HG02571 (cell line): ENCODE measurements at regions not wholly inside any gene's neighbourhood (a gene's known extent, or its start where the extent isn't known, plus 50 kb on each side); places are given as distances from the start of the nearest gene placed in this dataset.
"Not testable (repeated sequence)": the region's sequence is repeated elsewhere in the genome, so short reads cannot be mapped to it uniquely, and the experiment has no call there.

Experiments used
- ATAC-seq: cut with Tn5 transposase; IDR thresholded peaks from one replicate; pipeline ENCODE4 v1.9.1; 2021; ENCODE audit warnings: mild to moderate bottlenecking, moderate library complexity; ENCODE audit not compliant: unreplicated experiment

GRCh38 chr5:177664737-177665136, 64.8 kb downstream of the B4GALT7 start:
- ATAC-seq: not testable (repeated sequence)

- ATAC-seq: not testable (repeated sequence)
Observed at GRCh38 chr5:177665172-177665571, 65.2 kb downstream of the B4GALT7 start.

GRCh38 chr5:177665960-177666359, 66.0 kb downstream of the B4GALT7 start:
- not testable (repeated sequence) for ATAC-seq

GRCh38 chr5:177671035-177671754, 71.3 kb downstream of the B4GALT7 start:
- peak; percentile 33 for ATAC-seq

- peak; percentile 72 for ATAC-seq
Observed at GRCh38 chr5:177671755-177672690, 72.1 kb downstream of the B4GALT7 start.
